DMS114 treated with DMSO at 0.1 percent for 48 hours (cell line): ENCODE measurements at regions not wholly inside any gene's neighbourhood (a gene's known extent, or its start where the extent isn't known, plus 50 kb on each side); places are given as distances from the start of the nearest gene placed in this dataset.

ENCODE experiments used
- DNase-seq: peaks from one replicate; lab custom pipeline; 2025; ENCODE audit not compliant: unreplicated experiment; lab: John Stamatoyannopoulos, UW

GRCh38 chr1:2932671-2933350 lies 88.5 kb upstream of the ACTRT2 start:
- no peak for DNase-seq

DNA sequence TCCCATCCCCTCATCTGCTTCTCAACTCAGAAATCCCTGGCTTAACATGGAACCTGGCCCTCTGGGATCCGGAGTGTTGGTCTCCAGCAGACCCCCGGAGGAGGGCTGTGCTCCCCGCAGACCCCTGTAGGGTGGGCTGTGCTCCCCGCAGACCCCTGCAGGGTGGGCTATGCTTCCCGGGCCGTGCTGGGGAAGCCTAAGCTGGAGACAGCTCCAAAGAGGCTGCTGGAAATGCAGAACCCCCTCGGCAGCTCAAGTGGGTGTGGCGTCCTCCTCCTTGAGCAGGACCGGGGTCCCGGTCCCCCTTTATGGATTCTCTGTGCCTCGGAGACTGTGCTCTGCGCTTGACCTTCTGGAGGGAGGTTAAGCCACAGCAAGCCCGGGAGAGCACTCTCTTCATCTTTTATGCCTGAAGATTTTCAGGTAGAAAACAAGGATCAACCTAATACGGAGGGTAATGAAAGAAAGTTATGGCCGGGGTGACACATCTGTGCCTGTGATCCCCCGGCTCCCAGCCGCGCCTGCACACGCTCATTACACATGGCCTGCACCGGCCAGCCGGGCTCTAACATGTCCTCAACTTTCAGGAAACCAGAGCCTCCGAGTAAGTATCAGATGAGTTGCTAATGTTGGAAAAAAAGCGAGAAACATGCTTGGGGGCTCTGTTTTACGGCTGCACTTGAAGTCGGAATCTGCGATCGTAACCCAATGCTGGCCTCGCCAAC lies 87.7 kb upstream of the ACTRT2 start:
- no peak for DNase-seq

GRCh38 chr1:2934156-2934540 lies 87.1 kb upstream of the ACTRT2 start:
- no peak for DNase-seq

DNA sequence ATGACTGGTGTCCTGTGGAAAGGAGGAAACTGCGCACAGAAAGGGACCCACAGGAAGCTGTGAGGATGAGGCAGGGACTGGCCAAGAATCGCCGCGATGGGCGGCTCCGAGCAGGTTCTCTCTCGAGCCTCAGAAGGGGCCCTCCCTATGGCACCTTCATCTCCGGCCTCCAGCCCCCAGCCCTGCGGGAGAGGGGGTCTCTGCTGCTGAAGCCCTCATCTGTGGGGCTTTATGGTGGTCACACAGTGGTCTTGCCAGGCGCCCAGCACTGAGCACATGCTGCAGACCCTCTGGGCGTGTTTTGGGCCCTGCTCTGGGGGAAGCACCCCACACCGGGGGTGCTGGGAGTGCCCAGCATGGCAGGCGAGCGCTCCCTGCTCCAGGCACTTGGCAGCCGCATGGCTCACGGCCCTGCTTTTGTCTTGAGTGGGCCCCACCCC lies 86.6 kb upstream of the ACTRT2 start:
- DNase-seq, result no peak

- no peak for DNase-seq
Measured at GRCh38 chr1:2935184-2935583, 86.1 kb upstream of the ACTRT2 start.

DNA sequence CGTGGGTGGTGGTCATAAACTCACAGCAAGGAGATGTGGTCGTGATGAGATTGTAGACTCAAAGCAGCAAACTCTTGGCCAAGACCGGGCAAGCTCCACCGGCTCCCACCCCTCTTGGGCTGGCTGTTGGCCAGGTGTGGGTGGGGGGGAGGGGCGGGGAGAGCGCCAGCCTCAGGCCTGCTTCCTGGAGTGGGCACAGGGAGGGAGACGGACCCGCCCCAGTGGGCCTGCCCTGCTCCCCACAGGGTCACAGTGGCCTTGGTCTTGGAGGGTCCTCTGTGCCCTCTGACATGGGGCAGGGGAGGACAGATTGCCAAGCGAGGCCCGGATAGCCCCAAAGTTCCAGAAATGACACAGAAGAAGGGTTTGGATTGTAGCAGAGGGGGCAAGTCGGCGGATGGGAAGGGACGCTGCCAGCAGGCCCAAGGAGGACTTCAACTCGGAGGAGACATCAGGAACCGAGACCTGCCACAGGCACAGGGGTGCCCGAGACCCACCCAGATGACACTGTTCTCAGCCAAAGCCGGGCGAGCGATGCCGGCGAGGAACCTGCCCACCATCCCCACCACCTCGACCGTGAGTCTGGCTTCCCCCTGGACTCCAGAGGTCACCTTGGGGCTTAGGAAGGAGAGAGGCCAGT lies 85.4 kb upstream of the ACTRT2 start:
- no peak for DNase-seq

DNA sequence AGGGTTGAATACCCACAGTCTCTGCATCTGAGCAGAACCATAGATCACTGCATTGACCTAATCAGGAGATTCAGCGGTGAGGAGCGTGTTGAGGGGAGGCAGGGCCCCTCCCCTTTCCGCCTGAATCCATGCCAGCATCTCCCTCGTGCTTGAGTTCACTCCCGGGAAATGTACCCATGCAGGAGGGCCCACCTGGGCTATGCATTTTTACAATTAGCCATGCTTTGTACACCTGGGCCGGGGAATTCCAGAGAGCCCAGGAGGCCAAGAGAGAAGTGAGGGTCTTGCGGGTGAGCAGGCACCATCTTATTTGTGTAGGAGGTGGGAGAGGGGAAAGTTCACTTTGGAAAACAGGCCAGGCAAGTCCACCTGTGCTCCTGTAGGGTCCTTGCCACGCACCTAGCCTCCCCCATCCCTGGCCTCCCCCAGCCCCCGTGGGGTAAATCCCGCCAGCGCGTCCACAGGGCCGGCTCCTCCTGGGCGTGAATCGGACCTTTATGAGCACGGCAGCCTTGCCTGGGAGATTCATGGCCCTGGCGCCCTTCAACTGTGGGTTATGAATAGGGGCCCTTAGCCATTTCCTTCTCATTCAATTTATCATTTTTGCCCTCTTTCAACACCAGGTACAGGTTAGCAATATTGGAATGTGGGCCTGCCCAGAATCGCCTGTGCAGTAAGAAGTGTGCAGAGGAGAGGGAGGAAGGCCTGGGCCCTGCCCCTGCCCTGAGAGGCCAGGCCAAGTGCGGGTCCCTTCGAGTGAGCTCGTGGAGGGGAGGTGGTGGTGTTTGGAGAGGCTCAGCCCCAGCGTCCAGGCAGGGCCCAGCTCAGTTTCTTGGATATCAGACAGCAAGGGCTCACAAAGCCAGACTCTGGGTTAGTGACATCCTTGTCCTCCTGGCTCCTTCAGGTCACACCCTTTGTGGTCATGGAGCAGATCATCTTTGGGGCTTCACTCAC lies 84.4 kb upstream of the ACTRT2 start:
- no peak for DNase-seq

DNA sequence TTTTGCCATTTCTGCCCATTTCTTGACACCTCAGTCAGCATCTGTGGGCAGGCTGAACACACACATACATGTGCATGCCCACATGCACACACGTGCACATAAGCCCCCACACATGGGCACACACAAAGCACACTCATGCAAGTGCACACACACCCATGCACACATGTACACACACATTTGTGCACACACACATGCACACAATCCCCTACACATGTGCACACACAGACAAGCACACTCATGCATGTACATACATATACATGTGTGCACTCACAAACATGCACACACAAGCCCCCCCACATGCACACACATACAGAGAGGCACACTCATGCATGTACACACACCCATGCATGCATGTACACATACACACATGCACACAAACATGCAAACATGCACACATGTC lies 83.5 kb upstream of the ACTRT2 start:
- DNase-seq, result no peak

DNA sequence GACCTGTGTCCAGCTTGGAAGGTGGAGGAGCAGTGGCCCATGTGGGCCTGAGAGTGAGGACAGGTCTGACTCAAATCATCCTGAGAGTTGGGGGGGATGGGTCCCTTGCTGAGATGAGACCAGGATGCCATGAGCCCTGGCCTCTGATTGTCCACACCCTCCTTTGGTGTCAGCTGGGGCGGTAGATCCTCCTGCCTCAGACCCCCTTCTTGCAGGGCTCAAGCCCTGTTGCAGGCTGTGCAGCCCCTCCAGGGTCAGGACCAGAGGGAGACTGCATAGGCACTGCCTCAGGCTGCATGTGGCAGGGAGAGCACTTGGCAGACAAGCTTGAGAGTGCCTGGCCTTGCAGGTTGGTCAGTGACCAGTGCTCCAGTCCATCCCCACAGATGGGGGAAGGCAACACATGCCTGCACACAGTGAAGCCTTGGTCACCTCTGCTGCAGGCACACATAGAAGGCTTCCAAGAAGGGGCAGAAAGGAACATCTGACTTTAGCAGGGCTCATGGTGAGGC lies 82.2 kb upstream of the ACTRT2 start:
- no peak for DNase-seq

DNA sequence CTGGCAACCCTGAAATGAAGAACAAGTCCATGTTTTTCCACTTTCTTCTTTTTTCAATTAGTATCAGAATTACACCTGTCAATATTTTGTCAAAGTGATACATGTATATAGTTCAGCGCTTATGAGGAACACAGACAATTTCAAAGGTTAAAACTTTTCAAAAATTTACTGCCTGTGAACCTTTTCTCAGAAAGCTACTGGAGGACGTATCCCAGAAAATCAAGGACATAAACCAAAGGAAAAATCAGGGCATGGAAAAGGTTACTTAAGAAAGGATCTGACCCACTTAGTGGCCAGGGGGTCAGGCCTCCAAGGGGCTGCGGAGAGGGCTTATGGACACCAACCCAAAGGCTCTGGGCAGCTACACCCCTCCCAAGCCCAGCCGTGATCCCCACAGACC lies 81.1 kb upstream of the ACTRT2 start:
- DNase-seq, result no peak

GRCh38 chr1:2941040-2941439 lies 80.2 kb upstream of the ACTRT2 start:
- DNase-seq, result no peak

DNA sequence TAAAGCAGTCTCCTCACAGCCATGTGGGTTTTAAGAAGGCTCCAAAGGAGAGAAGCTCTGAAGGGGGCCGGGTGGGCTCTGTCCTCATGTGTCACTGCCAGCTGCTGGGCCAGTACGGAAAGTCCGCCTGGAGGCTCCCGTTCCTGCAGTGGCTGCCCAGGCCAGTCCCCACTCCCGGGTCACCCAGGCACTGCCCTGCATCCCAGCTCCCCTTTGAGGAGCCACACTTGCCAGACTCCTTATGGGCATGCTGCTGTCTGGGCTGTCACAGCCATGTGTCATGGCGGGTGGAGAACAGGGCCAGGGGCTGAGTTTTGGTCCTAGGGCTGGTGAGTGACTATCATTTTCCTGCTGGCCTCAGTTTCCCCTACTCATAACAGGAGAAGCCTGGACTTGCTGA lies 79.4 kb upstream of the ACTRT2 start:
- no peak for DNase-seq

DNA sequence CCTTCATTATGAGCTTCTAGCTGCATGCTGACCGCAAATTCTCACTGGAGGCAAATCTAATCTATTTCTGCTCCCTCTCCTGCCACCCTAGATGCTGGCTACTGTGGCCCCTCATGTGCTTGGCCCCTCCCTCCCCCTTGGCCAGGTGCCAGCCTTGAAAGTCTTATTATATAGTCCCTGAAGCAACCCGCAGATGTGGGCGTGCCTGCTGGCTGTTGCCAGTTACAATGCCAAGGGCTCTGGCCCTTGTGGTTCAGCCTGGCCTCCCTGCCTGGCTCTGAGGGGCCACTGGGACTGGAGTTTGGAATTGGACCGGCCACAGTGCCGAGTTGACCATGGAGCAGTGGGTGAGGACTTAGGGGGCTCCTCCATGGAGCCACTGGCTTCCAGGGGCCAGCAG lies 78.9 kb upstream of the ACTRT2 start:
- DNase-seq, result no peak

GRCh38 chr1:2943686-2944260 lies 77.5 kb upstream of the ACTRT2 start:
- no peak for DNase-seq

- no peak for DNase-seq
Measured at GRCh38 chr1:2944705-2945104, 76.6 kb upstream of the ACTRT2 start.

DNA sequence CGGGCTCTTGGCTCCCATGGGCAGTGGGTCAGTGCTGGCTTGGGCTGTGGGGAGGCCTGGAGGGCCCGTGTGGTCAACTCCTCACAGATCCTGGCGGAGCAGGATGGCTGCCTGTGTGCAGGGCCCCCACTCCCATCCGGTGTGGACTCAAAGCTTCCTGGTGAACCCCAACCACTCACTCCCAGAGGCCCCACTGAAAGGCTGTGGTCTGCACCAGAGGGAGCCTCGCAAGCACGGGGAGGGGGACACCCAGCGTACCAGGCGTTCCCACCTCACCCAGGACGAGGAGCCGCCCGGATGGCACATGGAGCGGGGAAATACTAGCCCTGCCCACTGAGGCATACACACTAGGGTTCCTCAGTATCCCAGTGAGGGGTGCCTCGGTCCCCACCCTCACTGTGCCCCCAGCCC lies 75.4 kb upstream of the ACTRT2 start:
- no peak for DNase-seq

- DNase-seq, result no peak
Measured at GRCh38 chr1:2946291-2946690, 75.0 kb upstream of the ACTRT2 start.

- DNase-seq, result no peak
Measured at GRCh38 chr1:2946999-2947690, 74.1 kb upstream of the ACTRT2 start.

DNA sequence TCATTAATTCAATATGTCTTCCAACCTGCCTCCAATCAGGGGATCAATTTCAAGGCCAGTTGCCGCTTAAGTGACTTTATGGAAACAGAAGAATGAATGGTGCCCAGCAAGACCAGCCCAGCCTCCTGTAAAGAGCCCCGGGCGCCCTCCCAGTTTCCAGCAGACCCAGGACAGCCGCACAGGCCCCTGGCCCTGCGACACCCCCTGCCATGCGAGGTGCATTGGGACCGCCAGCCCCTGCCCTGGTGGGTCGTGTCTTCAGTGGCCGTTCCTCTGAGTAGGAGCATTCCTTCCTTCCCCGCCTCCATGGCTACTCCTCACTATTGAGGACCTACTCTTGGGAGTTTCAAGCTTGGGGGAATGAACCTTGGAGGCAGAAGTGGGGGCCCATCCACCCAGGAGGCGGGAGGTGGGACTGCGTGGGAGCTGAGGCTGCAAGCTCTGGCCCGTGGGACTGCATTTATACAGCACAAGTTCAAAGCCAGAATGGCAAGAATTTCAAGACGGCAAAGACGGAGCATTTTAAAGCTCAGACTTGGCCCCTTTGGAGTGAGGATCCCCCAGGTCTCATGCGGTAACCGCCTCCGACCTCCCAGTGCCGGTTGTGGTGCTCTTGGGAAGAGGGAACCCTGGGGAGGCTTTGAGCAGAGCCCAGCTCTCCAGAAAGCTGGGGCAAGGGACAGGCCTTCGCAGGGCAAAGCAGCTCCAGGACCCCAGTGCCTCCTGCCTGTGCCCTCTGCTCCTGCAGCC lies 73.1 kb upstream of the ACTRT2 start:
- no peak for DNase-seq
